ENCODE measurements at regions not wholly inside any gene's neighbourhood (a gene's known extent, or its start where the extent isn't known, plus 50 kb on each side); places are given as distances from the start of the nearest gene placed in this dataset.

DNA sequence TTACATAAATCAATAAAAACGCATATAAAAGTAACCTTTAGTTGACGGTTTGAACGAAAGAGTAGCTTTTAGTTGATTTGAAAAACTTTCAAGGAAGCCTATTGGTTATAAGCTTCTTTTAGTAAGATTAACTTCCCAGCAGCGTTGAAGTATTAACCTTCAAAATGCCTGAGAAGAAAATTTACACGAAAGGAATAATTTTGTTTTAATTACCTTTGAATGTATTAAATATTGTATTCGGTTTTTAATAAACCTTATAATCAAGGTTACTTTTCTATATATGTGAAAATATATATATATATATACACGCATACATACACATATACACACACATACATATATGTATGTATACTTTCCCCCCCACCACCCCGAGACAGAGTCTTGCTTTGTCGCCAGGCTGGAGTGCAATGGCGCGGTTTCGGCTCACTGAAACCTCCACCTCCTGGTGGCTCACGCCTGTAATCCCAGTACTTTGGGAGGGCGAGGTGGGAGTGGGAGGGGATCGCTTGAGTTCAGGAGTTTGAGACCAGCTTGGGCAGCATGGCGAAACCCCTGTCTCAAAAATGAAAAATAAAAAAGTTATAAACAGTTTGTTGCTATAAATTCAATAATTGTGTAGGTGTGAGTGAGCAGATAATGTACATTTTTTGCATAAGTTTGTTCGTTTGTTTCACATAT, 57.6 kb upstream of the EZH2 start:
- H3K4me3 Mint-ChIP-seq = peak overlapping the region; percentile 92

DNA sequence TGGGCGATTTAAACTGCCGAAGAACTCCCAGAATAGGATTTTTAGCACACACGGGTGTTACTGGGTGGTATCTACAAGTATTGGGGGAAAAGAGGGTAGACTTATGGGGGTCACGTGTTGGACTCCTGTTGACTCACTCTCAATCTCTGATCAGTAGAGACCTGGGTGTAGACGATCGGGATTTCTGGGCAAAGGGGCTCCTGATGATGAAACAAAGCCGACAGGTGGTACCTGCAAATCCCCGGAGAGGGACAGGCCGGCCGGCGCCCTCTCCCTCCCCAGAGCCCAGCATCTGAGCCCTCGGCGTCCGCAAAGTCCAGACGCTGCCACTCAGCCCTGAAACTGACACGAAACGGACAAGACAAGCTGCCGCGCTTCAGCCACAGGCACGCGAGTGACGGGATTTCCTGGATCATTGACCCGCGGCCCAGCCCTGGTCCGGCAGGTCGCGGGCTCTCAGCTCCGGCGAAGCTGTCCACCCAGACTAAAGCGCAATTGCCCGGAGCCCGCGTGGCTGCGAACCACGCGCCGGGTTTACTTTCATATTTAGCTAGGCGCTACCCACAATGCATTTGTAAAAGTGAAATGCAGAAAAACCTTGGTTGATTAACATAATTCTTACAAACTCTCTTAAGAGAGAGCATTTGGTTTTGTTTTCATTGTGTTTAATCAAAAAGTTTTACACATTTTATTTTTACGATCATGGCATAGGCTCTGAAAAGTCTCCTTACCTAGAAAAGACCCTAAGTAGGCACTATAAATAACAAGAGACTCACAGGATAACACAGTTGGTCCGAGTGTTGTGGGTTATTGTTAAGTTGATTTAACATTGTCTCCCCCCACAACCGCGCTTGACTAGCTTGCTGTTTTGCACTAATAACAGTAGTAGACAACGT, 56.9 kb upstream of the EZH2 start:
- H4K20me1 ChIP-seq (replicated peaks; ENCODE audit: insufficient read depth) = no peaks in the 10 kb centered on the region
- Mint-ChIP-seq H3K36me3 (ENCODE audit: low read depth) (no peaks in the 10 kb centered on the region), H3K4me1 (peaks cover 5% of the 10 kb centered on the region; the same call in 2 of the 3 replicates), H3K27me3 (ENCODE audit: insufficient read depth, low read depth, poor library complexity) (peaks cover 13% of the 10 kb centered on the region), H3K27ac (peak overlapping the region; percentile 96), H3K9me3 (no peaks in the 10 kb centered on the region), H3K4me3 (peak overlapping the region; percentile 92)
- H3K36me3 ChIP-seq (ENCODE audit: insufficient read depth) = no peaks in the 10 kb centered on the region
- no peaks in the 10 kb centered on the region for H3K9me2 ChIP-seq (ENCODE audit: insufficient read depth)
- H3K4me2 ChIP-seq = peak overlapping the region; percentile 82
- ATAC-seq (peak; percentile 90), DNase-seq (ENCODE audit: low spot score) (peak; percentile 65)
- peak overlapping the region; percentile 94 for H2AFZ ChIP-seq
- TF ChIP-seq POLR2AphosphoS5 (IDR thresholded peaks at IDR 0.05; ENCODE audit: low read depth) (0 out of 2 replicates have a peak, but pooled peaks have one; percentile 32), NANOG (IDR thresholded peaks at IDR 0.05; ENCODE audit: borderline replicate concordance) (no peak)
- no peaks in the 10 kb centered on the region for H3K27me3 ChIP-seq (ENCODE audit: insufficient read depth)
- no peak overlapping the region for H3K27ac ChIP-seq (ENCODE audit: low read depth)
- H3F3A ChIP-seq (replicated peaks; ENCODE audit: low read depth) = peaks cover 10% of the 10 kb centered on the region; the same call in 1 of the 2 replicates
- H3K4me3 ChIP-seq = peak overlapping the region; percentile 75
- H3K4me1 ChIP-seq (ENCODE audit: insufficient read depth) = no peaks in the 10 kb centered on the region; the same call in 1 of the 2 replicates
- H3K79me2 ChIP-seq (replicated peaks; ENCODE audit: insufficient read depth) = no peaks in the 10 kb centered on the region

More for the DNA sequence above, 57.6 kb upstream of the EZH2 start:
- no peaks in the 10 kb centered on the region for H3K9me3 Mint-ChIP-seq
- ATAC-seq (peak; percentile 87), DNase-seq (ENCODE audit: low spot score) (peak; percentile 84)
- Histone ChIP-seq H2AFZ (peak overlapping the region; percentile 94; the same call in 1 of the 2 replicates), H3F3A (replicated peaks; ENCODE audit: low read depth) (peaks cover 10% of the 10 kb centered on the region; the same call in 1 of the 2 replicates), H3K36me3 (ENCODE audit: insufficient read depth) (no peaks in the 10 kb centered on the region), H3K27me3 (ENCODE audit: insufficient read depth) (no peaks in the 10 kb centered on the region), H3K9me2 (ENCODE audit: insufficient read depth) (no peaks in the 10 kb centered on the region), H3K79me2 (replicated peaks; ENCODE audit: insufficient read depth) (no peaks in the 10 kb centered on the region), H3K4me2 (peak overlapping the region; percentile 82), H3K4me1 (ENCODE audit: insufficient read depth) (no peaks in the 10 kb centered on the region; the same call in 1 of the 2 replicates), H4K20me1 (replicated peaks; ENCODE audit: insufficient read depth) (no peaks in the 10 kb centered on the region), H3K27ac (ENCODE audit: low read depth) (no peak overlapping the region), H3K4me3 (peak overlapping the region; percentile 75)
- no peaks in the 10 kb centered on the region for H3K36me3 Mint-ChIP-seq (ENCODE audit: low read depth)
- no peak for TF ChIP-seq ZNF114 (CRISPR knock-in tag; IDR thresholded peaks at IDR 0.05)
- TF ChIP-seq, protein P1, sequence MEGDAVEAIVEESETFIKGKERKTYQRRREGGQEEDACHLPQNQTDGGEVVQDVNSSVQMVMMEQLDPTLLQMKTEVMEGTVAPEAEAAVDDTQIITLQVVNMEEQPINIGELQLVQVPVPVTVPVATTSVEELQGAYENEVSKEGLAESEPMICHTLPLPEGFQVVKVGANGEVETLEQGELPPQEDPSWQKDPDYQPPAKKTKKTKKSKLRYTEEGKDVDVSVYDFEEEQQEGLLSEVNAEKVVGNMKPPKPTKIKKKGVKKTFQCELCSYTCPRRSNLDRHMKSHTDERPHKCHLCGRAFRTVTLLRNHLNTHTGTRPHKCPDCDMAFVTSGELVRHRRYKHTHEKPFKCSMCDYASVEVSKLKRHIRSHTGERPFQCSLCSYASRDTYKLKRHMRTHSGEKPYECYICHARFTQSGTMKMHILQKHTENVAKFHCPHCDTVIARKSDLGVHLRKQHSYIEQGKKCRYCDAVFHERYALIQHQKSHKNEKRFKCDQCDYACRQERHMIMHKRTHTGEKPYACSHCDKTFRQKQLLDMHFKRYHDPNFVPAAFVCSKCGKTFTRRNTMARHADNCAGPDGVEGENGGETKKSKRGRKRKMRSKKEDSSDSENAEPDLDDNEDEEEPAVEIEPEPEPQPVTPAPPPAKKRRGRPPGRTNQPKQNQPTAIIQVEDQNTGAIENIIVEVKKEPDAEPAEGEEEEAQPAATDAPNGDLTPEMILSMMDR (conservative IDR thresholded peaks at IDR 0.05; ENCODE audit: low read depth in 2 of 2) = peak; percentile 43
- peak overlapping the region; percentile 96; the same call in 1 of the 2 replicates for H3K27ac Mint-ChIP-seq
- peaks cover 15% of the 10 kb centered on the region for H3K27me3 Mint-ChIP-seq (ENCODE audit: insufficient read depth, low read depth, poor library complexity)
- H3K4me1 Mint-ChIP-seq = peaks cover 5% of the 10 kb centered on the region; the same call in 2 of the 3 replicates

DNA sequence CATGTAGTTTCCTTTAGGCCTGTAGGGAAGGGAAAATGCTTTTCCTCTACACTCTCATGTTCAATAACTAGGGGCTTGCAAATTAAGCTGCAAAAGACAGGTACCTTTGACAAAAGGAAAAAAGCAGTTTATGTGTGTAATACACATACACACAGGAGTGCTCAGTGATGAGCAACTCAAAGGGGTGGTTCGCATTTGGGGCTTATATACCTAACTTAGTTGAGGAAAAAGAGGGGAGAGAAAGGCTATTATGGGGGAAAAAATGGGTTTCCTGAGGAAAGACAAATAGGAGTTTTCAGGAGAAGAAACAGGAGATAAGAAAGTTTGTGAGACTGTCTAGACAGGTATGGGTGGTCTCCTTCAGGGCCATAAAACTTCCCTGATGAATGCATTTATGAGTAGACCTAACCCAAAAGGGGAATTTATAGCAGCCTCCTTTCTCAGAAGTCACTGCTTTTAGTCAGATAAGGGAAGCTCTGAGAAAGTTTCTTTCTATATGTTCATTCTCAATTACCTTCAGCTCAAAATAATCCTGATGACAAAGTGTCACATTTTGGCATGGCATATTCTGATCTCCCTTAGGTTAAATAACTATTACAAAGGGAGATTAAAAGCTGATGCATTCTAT, 55.2 kb upstream of the EZH2 start:
- Histone ChIP-seq H3K4me3 (no peak overlapping the region), H3F3A (replicated peaks; ENCODE audit: low read depth) (0 out of 2 replicates have a peak, but pooled peaks cover 4% of the 10 kb centered on the region), H3K27me3 (ENCODE audit: insufficient read depth) (no peaks in the 10 kb centered on the region), H4K20me1 (replicated peaks; ENCODE audit: insufficient read depth) (no peaks in the 10 kb centered on the region), H3K4me1 (ENCODE audit: insufficient read depth) (no peaks in the 10 kb centered on the region; the same call in 1 of the 2 replicates), H3K36me3 (ENCODE audit: insufficient read depth) (no peaks in the 10 kb centered on the region), H3K9me2 (ENCODE audit: insufficient read depth) (no peaks in the 10 kb centered on the region), H3K4me2 (no peak overlapping the region), H2AFZ (no peak overlapping the region), H3K27ac (ENCODE audit: low read depth) (no peak overlapping the region), H3K79me2 (replicated peaks; ENCODE audit: insufficient read depth) (no peaks in the 10 kb centered on the region)
- Mint-ChIP-seq H3K9me3 (no peaks in the 10 kb centered on the region), H3K4me1 (peaks cover 5% of the 10 kb centered on the region; the same call in 2 of the 3 replicates), H3K27me3 (ENCODE audit: insufficient read depth, low read depth, poor library complexity) (peaks cover 13% of the 10 kb centered on the region), H3K4me3 (no peak overlapping the region), H3K36me3 (ENCODE audit: low read depth) (no peaks in the 10 kb centered on the region), H3K27ac (no peak overlapping the region)
- DNase-seq (ENCODE audit: low spot score) = no peak
- no peak for ATAC-seq
- TF ChIP-seq EZH2 (IDR thresholded peaks at IDR 0.05; ENCODE audit: low read depth, unreplicated experiment) (no peak), CREB1 (CRISPR knock-in tag; IDR thresholded peaks at IDR 0.05; ENCODE audit: low read depth) (no peak), EZH2phosphoT487 (IDR thresholded peaks at IDR 0.05; ENCODE audit: unreplicated experiment) (no peak), POLR2AphosphoS5 (IDR thresholded peaks at IDR 0.05; ENCODE audit: low read depth) (no peak)
- TF ChIP-seq, protein P1 (conservative IDR thresholded peaks at IDR 0.05; ENCODE audit: low read depth in 2 of 2) = no peak
